GM06990 (cell line): ENCODE measurements at regions not wholly inside any gene's neighbourhood (a gene's known extent, or its start where the extent isn't known, plus 50 kb on each side); places are given as distances from the start of the nearest gene placed in this dataset.

Experiments used
- DNase-seq: peaks from one replicate; pipeline ENCODE4 v3.0.0-alpha.2; 2011; ENCODE audit not compliant: insufficient read length; ENCODE audit errors: extremely low read depth
- H3K27me3 ChIP-seq: replicated peaks from 2 replicates; pipeline ENCODE4 v1.6.0; 2011; ENCODE audit warnings: low read length; ENCODE audit not compliant: control insufficient read depth, insufficient read depth
- H3K36me3 ChIP-seq: 2 replicates; pipeline ENCODE4 v1.5.1; 2011; ENCODE audit warnings: low read length; ENCODE audit not compliant: control insufficient read depth, insufficient read depth
- H3K4me3 ChIP-seq: replicated peaks from 2 replicates; pipeline ENCODE4 v1.5.1; 2011; ENCODE audit warnings: low read depth, mild to moderate bottlenecking, control low read depth, low read length
- CTCF ChIP-seq: IDR thresholded peaks from 2 replicates; pipeline ENCODE4 v1.5.1; 2011; ENCODE audit warnings: low read length, control low read depth, mild to moderate bottlenecking, inconsistent platforms; ENCODE audit not compliant: insufficient read depth, poor library complexity, severe bottlenecking

- DNase-seq: no peak
- H3K36me3 ChIP-seq: no peaks in the 10 kb centered on the region
- no peaks in the 10 kb centered on the region for H3K27me3 ChIP-seq
- H3K4me3 ChIP-seq: no peak overlapping the region
- no peak for TF ChIP-seq CTCF
These were observed 239.3 kb upstream of the ID4 start for GRCh38 chr6:19597809-19598320.

- TF ChIP-seq CTCF: no peak
These were observed 237.2 kb upstream of the ID4 start for GRCh38 chr6:19599796-19600464.

GRCh38 chr6:19602434-19603013, 234.6 kb upstream of the ID4 start:
- no peak for TF ChIP-seq CTCF
- DNase-seq: no peak
- H3K4me3 ChIP-seq: no peak overlapping the region

More at GRCh38 chr6:19599796-19600464, 237.2 kb upstream of the ID4 start:
- Histone ChIP-seq H3K36me3 (no peaks in the 10 kb centered on the region), H3K4me3 (no peak overlapping the region), H3K27me3 (no peaks in the 10 kb centered on the region)
- no peak for DNase-seq

GRCh38 chr6:19603721-19604120, 233.4 kb upstream of the ID4 start:
- no peak for TF ChIP-seq CTCF
- H3K36me3 ChIP-seq: no peaks in the 10 kb centered on the region
- H3K4me3 ChIP-seq: no peak overlapping the region
- no peaks in the 10 kb centered on the region for H3K27me3 ChIP-seq
- DNase-seq: no peak

More at GRCh38 chr6:19602434-19603013, 234.6 kb upstream of the ID4 start:
- no peaks in the 10 kb centered on the region for H3K36me3 ChIP-seq
- no peaks in the 10 kb centered on the region for H3K27me3 ChIP-seq

- no peak for TF ChIP-seq CTCF
- DNase-seq: no peak
These were observed 231.5 kb upstream of the ID4 start for GRCh38 chr6:19605624-19606023.

More at GRCh38 chr6:19605624-19606023, 231.5 kb upstream of the ID4 start:
- H3K4me3 ChIP-seq: no peak overlapping the region
- H3K36me3 ChIP-seq: no peaks in the 10 kb centered on the region
- no peaks in the 10 kb centered on the region for H3K27me3 ChIP-seq
